NOMO-1 treated with dmso at 0.1 percent for 144 hours (cell line): ENCODE measurements at regions not wholly inside any gene's neighbourhood (a gene's known extent, or its start where the extent isn't known, plus 50 kb on each side); places are given as distances from the start of the nearest gene placed in this dataset.
"Not testable (repeated sequence)": the region's sequence is repeated elsewhere in the genome, so short reads cannot be mapped to it uniquely, and the experiment has no call there.

Source experiments
- DNase-seq: peaks from one replicate; lab custom pipeline; 2025; ENCODE audit not compliant: unreplicated experiment; lab: John Stamatoyannopoulos, UW

DNA sequence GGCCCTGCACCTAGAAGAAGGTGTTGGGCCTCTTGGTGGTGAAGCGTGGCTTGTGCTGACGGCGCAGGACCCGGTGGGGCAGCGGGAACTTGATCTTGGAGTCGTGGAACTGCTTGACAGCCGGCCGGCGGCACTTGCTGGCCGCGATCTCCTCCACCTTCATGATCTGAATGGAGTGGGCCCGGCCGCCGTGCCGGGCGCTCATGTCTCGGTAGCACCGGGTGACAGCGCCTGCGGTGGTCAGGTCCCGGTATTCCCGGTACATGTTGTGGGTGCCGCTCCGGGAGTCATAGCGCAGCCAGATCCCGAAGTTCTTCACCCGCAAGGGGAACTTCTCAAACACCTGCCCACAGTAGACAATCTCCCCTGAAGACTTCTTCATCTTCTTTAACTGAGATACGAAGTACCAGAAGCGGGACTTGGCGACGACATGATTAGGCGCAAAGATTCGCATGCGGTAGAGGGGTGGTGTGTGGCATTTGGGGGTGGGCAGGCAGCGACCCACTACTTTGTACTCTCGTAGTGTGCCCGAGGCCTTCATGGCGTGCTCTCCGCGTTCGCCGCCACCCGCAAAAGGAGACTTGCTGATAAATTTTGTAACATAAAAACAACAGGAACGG lies 92.1 kb upstream of the MSH6 start:
- not testable (repeated sequence) for DNase-seq

DNA sequence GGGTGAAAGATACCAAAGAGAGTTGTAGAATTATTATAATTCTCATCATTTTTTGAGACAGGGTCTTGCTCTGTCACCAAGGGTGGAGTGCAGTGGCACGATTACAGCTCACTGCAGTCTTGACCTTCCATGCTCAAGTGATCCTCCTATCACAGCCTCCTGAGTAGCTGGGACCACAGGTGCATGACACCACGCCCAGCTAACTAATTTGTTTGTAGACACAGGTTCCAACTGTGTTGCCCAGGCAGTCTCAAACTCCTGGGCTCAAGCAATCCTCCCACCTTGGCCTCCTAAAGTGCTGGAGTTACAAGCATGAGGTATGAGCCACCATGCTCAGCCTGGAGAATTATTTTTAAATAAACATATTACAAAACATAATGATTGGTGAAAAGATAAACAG lies 92.8 kb upstream of the MSH6 start:
- DNase-seq: no peak

DNA sequence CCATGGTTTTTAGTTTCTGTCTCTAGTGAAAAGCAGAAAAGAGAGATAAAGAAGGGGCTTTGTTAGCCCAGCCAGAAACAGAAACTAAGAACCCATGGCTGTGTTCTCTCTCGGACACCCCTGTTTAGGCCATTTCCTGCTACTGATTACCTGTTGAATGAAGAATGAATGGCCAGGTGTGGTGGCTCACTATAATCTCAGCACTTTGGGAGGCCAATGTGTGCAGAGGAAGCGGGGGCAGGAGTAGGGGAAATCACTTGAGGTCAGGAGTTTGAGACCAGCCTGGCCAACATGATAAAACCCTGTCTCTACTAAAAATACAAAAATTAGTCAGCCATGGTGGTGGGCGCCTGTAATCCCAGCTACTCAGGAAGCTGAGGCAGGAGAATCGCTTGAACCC lies 93.8 kb upstream of the MSH6 start:
- DNase-seq: not testable (repeated sequence)

DNA sequence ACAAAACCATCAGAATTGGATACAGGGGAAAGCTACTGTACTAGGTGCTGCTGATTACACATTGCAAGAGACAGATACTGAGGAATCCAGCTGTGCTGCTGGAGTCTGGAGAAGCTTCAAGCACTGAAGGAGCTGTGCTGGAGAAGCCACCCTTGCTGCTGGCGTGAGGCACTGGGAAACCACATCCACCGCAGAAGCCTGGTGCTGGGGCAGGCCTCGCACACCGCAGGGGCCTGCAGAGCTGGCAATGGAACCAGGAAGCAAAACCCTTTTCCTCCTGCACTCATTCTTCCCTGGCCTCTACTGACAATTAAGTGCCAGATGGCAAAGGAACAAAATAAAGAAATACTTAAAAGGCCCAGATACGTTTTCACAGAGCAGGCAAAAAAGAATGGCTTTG lies 94.4 kb upstream of the MSH6 start:
- no peak for DNase-seq

DNA sequence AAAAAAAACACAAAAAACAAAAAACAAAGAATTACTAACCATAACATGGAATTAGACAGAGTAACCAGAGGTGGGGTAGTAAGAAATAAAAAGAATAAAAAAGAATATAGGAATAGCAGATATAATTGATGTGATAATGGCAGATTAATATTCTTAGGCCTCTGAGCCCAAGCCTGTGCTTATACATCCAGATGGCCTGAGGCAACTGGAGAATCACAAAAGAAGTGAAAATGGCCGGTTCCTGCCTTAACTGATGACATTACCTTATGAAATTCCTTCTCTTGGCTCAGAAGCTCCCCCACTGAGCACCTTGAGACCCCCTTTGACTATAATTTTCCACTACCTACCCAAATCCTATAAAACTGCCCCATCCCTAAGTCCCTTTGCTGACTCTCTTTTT lies 95.1 kb upstream of the MSH6 start:
- DNase-seq: no peak

DNA sequence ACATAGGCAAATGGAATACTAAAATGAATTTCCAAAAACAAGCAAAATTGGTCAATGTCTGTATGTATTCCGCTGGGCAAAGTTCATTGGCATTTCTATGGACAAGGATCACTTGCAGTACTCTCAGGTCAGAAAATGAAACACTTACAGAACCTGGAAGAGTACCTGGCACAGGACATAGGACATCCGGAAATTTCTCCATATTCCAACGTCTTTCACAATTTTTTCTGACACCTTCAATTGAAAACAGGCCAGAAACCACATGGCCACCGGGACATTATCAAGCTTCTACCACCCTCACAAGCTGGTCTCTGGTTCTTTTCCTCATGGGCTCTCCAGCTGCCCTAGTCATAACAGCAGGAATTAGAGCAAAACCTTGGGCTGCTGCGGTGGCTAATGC lies 96.9 kb upstream of the MSH6 start:
- DNase-seq: no peak

DNA sequence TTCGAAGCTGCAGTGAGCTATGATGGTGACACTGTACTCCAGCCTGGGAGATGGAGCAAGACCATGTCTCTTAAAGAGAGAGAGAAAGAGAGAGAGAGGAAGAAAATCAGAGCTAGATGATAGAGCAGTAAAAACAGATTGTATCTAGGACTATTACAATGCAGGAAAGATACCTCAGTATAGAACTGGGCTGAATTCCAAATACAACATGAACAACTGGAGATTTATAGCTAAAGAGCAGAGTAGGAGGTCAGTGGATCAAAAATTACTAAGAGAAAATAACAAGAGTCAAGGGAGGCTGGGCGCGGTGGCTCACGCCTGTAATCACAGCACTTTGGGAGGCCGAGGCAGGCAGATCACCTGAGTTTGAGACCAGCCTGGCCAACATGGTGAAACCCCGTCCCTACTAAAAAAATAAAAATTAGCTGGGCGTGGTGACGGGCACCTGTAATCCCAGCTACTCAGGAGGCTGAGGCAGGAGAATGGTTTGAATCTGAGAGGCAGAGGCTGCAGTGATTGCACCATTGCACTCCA lies 100.7 kb upstream of the MSH6 start:
- DNase-seq: no peak

DNA sequence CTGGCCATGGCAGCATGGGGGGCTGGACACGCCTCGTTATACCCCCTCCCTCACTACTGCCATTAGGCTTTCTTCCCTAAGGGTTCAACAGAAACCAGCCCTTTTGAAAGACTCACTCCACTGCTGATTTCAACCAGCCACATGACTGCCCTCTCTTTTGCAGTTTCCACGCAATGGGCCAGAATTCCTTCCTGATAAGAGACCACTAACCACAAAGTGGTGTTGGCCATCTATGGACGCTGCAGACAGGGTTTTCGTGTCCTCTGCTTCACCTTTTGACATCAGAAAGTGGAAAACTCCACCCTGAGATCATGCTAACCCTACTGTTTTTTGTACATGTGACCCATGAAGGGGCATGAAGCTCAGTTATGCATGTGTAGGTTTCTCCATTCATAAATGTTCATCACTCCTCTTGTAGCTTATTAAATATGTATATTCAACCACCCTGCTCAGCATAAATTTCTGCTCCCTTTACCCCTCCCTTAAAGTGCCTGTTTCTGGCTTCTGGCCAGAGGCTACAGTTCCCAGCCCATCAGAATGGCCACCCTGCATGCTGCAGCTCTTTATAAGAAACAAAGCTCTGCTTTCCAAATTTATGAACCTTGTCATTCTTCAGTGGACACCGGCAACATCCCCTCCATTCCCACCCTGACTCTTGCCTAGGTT lies 105.6 kb upstream of the KCNK12 start:
- no peak for DNase-seq

DNA sequence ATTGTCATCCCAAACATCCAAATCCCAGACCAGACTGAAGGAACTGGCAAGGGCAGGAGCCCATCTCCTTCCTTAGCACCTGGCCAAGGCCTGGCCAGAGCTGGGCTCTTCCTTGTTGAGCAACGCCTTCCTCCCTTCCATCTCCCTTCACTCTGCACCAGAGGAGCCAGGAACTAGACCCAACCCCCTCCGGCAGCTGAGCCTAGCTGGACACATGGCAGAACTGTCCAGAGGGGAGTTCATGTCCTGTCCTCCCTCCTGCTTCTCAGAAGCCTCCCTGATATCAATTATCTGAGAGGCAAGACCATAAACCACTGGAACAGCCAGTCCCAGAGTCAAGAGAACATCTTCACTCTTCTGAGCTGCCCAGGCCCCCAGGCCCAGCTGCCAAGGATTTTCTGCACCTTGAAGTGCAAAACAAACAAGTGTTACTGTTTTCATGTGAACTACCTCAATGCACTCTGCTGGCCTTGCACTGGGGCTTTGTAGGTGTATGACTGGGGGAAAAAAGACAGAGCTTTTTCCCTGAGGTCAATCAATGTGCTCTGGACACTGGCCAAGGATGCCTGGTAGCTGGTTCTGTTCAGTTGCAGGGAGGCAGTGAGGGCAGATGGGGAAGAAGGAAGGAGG lies 104.5 kb upstream of the KCNK12 start:
- DNase-seq: no peak

DNA sequence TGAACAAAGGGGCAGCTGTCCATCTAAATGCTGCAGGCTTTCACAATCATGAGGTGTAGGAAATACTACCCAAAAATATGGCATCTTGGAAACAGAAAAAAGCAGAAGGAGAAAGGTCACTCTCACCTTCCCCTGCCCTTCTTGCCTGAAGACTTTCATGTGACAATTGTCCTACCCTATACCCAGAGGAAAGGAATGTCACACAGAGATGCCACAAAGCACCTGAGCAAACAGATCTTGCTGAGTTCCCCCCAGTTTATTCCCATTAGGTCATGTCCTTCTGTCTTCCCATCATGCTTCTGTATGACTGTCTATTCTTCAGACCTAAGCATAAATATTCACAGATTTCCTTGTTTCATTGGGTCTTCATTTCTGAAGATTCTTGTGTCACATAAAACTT lies 95.5 kb upstream of the KCNK12 start:
- no peak for DNase-seq

DNA sequence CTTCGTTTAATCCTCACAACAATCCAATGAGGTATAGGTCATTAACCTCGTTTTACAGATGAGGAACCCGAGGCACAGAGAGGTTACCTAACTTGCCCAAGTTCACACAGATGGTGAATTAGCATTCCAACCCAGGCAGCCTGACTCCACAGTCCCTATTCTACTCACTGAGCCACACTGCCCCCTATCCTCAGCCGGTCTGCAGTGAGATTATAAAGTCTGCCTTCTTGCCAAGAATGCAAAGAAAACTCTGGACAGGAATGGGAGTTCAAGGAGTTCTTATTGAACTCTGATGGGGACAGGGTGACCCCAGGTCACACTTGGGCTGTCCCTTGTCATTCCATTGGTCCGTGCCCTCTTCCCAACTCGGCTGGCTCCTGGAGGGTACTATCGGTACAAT lies 94.0 kb upstream of the KCNK12 start:
- no peak for DNase-seq

DNA sequence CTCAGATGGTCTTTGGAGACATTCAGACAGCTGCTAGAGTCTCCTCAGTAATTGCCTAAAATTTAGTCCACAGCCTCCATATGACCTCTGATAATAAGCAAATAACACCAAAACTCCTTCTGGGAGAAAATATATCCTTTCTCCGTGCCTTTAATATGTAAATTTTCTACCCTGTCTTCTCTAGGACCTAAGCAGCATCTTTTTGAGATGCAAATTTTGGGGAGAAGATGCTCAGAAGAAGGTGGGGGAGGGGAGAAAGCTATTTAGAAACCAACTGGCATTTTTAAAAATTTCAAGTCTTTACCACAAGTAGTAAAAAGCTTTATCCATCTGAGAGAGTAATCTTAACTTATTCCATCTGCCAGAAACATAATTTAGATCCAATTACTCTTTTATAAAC lies 91.8 kb upstream of the KCNK12 start:
- DNase-seq: no peak

DNA sequence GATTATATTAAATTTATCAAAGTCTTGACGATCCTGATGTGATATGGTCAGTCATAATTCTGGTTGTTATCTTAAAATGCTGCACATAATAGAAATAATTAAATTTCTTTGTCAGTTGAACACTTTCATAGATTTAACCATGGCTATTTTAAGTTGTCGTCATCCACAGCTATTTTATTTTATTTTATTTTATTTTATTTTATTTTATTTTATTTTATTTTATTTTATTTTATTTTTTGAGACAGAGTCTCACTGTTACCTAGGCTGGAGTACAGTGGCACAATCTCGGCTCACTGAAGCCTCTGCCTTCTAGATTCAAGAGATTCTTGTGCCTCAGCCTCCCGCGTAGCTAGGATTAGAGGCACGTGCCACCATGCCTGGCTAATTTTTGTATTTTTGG lies 90.5 kb upstream of the KCNK12 start:
- no peak for DNase-seq

DNA sequence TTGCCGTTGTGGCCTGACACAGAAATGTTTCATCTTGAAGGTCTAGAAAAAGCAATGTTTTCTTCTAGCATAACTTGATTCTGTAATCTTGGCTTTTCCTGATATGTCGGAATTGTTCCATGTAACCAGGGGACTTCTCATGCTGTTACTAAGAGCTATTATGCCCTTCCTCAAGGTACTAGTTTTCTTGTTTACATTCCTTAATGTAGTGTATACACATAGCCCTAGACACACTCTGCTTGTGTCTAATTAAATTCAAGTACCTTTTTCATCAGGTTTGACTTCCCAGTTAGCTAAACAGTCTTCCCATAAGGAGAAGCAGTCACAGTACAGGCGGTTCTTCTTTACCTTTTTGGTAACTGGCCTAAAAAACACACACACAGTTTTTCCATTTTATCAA lies 89.4 kb upstream of the KCNK12 start:
- no peak for DNase-seq

DNA sequence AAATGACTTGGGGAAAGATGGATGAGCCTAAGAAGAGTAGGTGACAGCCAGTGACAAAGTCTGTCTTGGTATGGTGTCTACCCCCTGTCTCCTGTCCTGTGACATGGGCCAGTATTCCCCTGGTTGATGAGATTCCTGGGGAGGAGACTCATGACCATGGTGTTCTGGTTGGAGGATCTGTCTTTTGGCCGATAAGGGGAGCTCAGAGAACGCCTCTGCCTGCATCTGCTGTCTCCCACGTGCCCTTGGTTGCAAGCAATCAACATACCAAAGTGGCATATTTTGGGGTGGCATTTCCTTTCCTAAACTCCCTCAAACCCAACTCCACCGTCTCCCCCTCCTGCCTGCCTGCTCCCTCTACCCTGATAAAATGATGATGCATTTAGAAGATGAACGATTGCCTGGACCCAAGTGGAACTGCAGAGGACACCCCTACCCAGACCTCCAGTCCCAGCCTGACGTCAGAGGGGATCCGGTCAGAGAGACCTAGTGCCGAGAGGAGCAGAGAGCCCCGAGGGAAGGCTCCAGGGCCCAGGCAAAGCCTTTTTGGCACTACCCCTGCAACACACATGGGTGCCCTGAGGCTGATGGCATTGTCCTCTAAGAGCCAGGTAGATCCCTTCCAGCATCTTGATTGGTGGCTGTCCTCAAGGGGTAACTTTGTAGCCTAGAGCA lies 88.0 kb upstream of the KCNK12 start:
- DNase-seq: no peak

DNA sequence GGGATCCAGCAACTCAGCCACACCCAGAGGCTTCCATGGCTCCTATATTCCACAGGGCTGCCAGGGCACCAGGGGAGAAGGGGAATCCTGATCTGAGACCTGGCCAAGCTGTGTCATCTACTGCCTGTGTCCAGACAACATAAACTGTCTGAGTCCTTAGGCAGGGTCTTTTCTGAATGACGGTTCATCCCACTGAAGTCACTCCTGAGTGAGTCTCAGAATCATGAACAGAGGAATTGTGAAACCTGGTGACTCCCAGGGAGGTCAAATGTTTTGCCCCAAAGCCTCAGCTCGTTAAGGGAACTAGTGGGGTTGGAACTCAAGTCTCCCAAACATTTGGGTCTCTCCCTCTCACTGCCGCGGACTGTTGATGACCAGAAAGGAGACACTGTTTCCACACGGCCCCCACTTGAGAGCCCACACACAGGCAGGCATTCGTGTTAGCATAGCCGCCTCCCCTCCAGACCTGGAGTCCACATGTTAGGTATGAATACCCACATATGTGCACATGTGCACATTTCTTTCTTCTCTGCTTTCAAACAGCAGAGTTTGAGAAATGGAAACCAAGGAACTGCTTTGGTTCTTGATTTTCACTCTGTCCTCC lies 87.2 kb upstream of the KCNK12 start:
- DNase-seq: no peak

DNA sequence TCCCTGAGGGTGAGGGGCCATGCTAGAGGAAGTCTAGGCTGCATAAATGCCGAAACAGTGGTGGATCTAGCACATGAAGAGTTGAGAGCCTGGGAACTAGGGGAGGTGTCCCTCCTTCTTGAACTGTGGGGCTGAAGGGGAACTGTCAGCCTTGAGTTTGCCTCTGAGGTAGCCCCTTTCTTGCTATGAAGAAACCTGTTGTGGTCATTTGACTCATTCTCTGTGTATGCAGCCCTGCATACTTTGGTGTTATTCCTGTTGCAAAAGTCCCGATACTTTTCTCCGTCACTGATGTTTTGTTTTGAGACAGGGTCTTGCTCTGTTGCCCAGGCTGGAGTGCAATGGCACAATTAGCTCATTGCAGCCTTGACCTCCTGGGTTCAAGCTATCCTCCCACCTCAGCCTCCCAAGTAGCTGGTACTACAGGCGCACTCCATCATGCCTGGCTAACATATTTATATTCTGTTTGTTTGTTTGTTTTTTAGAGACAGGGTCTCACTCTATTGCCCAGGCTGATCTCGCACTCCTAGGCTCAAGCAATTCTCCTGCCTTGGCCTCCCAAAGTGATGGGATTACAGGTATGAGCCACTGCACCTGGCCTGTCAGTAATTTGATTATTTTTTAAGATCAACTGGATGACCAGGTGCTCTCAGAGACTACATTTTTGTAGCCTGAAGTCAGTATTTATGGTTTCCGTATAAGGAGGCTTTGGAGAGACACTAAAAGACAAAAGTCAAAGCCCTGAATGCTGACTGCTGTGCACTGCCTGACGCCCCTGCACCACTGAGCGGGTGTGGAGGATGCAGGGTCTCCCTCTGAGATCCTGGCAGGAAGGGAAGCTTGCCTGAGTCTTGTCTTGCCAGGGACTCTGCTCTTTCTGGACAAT lies 86.2 kb upstream of the KCNK12 start:
- DNase-seq: no peak

DNA sequence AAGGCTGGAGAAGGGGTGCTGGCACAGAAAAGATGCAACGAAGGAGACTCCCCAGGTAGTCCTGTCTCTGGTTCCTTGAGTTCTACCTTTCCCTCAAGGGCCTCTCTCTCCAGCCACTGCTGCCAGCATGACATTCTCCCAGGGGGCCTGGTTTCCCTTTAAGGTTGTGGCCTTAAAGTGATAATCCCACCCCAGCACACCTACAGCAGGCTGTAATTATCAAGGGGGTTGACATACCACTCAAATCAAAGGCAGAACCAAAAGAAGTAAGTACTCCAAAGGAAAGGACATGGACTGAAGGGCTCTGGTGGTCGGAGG lies 84.7 kb upstream of the KCNK12 start:
- DNase-seq: no peak

DNA sequence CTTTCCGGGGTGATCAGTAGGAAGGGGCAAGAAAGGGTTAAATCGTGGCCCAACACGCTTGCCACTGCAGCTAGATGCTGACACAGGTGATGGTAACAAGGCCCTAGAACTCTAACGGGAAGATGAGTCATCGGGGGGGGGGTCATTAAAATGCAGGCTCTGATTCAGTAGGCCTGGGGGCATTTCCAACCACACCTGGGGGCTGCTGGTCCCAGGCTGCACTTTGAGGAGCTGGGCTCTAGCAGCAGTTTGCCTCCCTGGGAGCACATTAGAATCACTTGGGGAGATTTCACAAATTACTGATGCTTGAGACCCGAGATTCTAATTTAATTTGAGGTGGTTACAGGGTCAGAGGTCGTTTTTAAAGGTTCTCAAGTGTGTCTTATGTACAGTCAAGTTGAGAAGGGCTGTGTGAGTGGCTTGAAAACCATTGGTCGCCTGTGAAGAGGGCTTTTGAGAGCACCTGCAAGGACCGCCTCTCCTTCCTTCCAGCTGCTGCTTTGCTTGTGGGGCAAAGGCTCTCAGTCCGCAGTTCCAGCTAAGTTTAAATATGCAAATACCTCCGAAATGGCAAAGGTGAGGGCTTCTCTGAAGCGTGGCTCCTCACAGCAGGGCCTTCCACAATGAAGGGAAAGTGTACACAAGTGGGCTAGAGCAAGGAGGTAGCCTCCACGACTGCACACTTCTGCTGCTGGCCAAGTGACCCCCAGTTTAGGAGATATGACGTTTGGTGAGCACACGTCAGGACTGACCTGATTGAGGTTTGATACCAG lies 84.2 kb upstream of the KCNK12 start:
- DNase-seq: no peak
